Stimulated activated CD8-positive, alpha-beta memory T cell treated with anti-CD3 and anti-CD28 coated beads, Interleukin-12 subunit alpha, Interleukin-12 subunit beta, amount 100 ng/mL, for 24 hours (primary cell): ENCODE measurements at regions not wholly inside any gene's neighbourhood (a gene's known extent, or its start where the extent isn't known, plus 50 kb on each side); places are given as distances from the start of the nearest gene placed in this dataset.

Experiments
- DNase-seq: peaks from one replicate; pipeline ENCODE4 v3.0.0-alpha.2; 2020; ENCODE audit errors: extremely low read depth

DNA sequence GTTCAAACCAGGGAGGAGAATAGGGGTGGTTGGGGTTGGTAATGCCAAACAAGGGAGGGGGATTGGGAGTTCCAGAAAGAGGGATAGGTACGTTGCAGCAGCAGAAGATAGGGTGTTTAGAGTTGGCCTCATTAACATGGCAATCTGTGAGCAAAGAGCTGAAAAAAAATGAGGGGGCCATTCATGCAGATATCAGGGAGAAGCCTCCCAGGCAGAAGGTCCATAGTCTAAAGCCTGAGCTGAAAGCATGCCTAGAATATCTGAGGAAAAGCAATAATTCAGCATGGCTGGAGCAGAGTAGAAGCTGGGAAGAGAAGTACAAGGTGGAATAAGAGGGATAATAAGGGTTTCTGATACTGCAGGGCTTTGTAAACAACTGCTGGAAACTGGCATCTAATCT, 550.9 kb upstream of the LCORL start:
- DNase-seq = no peak

DNA sequence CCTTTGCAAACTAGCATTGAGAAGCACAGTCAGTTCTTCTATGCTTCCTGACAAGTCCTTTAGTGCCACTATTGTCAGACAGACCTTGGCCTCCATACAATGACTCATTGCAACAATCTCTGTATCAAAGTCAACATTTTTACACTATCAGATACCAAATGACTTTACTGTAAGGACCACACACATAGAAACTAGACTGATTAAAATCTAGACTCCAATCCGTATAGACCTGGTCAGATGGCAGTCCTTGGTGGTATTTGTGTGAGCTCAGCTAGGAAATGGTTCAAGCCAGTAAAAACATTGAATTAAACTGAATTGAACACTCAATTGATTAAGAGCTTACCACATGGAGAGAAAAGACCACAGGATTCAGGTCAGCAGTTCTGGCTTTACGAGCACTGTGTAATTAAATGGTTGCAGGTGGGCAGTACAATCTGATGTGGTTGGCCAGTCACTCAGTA, 549.8 kb upstream of the LCORL start:
- DNase-seq = no peak

DNA sequence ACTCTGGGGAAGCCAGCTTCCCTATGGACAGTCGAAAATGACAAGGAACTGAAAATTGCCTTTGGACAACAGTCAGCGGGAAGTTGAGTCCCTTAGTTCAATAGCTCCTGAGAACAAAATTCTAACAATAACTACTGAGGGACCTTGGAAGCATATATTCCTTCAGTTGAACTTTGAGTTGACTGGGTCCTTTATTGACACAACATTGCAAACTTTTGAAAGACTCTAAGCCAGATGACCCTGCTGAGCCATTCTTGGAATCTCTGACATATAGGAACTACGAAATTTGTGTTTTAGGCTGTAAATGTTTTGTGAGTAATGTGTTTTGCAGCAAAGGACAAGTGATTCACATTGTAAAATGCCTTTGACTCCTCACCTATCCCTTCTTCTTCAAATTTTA, 548.8 kb upstream of the LCORL start:
- DNase-seq = no peak

DNA sequence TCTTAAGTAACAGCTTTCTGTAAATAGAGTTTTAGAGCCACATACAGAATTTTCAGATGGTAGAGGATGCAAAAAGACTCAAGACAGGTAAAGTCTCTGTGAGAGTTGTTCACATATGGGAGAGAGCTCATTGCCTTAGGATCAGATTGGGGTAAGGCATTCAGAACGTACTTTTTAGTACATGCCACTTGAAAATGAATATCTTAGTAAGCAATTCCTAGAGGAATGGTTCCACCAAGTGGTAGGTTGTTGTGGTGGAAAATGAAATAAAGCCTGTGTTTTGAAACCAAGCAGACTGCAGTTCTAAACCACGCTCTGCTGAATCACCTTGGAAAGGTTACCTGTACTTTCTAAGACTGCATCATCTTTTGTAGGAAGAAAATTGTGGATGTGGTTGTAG, 547.0 kb upstream of the LCORL start:
- DNase-seq = no peak

DNA sequence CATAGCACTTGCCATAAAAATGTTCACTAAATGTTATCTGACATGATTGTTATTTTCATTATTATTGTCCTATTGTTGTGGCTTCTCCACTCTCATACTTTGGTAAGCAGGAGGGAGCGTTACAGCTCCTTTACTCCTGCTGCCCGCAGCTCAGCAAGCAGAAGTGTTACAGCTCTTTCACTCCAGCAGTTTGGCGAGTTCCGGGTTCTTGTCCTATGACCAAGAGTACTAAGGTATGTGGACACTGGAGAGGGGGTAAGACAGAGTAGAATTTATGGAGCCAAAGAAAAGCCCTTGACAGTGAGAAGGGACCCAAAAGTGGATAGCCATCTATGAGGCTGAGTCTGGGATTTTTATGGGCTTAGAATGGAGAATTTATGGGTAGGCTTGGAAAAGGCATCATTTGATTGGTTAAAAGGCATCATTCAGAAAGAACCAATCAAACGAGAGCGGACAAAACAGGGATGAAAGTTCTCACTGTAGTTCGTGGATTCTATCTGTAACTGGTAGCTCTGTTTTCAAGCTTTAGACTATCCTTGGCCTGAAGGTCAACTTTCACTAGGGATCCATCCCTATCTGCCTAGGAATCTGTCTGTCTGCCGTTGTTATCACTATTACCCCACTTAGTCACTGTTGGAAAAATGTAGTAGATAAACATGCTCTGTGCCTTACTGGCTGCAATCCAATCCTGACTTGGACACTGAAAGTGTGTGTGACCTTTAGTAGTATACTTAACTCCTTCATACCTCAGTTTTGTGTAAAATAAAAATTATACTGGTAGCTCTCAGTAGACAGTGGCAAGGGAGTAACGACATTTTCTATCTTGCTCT, 545.6 kb upstream of the LCORL start:
- no peak for DNase-seq

DNA sequence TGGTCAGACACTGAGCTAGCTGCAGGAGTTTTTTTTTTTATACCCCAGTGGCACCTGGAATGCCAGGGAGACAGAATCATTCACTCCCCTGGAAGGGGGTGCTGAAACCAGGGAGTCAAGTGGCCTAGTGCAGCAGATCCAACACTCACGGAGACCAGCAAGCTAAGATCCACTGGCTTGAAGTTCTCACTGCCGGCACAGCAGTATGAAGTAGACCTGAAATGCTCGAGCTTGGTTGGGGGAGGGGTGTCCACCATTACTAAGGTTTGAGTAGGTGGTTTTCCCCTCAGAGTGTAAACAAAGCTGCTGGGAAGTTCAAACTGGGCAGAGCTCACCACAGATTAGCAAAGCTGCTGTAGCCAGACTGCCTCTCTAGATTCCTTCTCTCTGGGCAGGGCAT, 537.9 kb upstream of the LCORL start:
- no peak for DNase-seq

DNA sequence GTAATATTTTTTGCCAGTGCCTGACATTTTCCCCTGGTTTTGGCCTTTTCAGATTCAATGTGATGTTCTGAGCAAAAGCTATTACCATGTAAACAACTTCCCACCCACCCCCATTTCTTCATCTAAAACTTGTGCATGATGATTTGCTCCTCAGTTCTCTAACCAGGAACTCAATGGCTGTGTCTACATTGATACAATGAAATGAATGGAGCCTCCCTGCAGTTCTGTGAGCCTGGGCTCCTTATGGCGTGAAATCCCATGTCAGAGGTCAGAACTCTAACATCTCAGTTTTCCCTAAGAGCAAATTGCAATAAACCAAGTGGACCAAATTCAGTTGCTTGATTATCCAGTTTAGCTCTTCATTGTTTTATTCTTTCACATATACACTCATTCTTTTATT, 534.8 kb upstream of the LCORL start:
- no peak for DNase-seq

DNA sequence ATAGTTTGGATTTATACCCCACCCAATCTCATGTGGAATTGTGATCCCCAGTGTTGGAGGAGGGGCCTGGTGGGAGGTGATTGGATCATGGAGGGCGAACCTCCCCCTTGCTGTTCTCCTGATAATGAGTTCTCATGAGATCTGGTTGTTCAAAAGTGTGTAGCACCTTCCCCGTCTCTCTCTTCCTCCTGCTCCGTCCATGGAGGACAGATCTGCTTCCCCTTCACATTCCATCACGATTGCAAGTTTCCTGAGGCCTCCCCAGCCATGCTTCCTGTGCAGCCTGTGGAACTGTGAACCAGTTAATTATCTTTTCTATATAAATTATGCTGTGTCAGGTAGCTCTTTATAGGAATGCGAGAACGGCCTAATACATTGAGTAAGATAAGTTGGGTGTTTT, 518.8 kb upstream of the LCORL start:
- no peak for DNase-seq

DNA sequence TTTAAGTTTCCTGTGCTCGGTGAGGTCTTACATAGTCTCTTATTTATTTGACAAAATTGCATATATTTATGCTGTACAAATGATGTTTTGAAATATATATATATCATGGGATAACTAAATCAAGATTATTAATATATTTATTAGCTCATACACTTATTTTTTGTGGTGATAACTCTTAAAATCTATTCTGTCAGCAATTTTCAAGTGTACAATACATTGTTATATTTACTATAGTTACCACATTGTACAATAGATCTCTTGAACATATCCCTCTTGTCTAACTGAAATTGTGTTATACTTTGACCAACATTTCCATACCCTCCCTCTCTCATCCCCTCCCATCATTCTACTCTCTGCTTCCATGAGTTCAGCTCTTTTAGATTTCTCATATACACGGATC, 516.6 kb upstream of the LCORL start:
- DNase-seq = no peak

DNA sequence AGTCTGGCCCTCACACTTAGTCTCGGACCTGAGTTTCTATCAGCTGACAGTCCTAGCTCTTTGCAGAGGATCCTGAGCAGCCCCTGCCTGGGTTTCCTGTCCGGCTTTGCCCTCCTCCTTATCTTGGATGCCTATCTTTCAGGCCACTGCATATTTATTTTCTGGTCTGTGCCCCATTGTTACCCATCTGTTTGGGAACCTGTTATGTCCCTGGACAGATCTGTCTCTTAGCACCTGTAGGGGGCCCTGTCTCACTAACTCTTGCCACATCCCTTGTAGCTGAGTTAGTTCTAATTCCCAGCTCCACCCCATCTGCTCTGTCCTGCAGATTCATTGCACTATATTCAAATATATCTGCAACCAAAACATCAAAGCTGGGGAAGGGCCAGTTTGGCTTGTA, 514.9 kb upstream of the LCORL start:
- DNase-seq = no peak

DNA sequence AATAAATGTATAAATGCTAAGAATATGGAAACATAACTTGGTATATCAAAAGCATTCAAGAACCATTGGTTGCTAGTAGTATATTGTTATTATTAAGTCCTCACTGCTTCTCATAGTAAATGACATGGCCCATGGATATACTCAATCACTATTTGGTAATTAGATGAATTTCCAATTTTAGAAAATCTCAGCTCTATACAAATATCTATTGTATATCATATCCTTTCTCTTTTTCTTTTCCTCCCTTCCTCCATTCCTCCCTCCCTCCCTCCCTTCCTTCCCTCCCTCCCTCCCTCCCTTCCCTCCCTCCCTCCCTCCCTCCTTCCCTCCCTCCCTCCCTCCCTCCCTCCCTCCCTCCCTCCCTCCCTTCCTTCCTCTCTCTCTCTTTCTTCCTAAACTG, 514.4 kb upstream of the LCORL start:
- no peak for DNase-seq

DNA sequence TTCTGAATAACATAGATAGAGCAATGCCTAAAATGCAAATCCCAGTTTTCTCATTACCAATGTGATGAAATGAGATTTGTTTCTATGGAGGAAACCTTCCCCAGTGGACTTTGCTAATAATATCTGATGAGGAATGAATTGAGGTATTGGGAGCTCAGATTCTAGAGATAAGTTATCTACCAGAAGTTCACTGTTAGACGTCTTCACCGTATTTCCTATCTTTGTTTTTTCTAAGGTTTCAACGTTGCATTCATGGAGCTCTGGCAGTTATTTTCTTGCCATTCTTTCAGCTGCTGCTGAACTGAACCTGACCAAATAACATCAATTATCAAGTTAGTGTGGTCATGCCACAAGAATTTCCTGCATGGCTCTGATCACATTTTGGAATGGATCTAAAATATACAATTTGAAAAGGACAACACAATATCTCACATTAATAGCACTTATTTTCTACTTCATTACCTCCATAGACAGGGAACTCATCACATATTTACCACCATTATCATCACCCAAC, 511.8 kb upstream of the LCORL start:
- no peak for DNase-seq

DNA sequence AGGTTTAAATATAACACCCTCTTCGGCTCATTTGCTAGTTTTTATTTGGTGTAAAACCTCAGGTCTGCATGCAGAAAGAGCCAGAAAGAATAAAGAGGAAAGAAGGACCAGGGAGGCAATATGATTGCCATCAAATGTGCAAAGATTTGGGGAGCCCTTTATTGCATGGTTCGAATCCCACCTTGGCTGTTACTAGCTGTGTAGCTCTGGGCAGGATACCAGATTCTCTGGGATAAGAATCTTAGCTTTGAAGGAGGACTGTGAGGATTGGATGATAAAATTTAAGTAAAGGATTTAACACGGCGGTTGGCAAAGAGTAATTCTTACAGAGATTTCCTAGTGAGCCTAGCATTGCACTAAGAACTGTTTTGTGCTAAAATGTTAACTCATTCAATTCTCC, 510.2 kb upstream of the LCORL start:
- no peak for DNase-seq

DNA sequence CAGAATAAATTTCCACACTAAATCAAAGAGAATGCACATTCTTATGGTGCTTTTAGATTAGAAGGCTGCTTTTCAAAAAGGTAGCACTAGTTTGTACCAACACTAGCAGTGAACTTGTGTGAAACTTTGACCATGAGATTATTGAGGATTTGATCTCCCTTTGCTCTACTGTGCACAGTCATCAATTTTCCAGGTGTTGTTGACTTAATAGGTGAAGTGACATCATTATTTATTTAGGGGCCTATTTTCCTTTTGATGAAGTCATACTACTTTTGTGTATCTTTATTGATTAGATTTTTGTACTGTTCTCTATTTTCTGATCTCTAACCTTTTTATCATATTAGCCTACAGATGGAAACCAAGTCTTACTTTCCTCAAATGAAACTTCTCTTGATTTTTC, 507.9 kb upstream of the LCORL start:
- no peak for DNase-seq

DNA sequence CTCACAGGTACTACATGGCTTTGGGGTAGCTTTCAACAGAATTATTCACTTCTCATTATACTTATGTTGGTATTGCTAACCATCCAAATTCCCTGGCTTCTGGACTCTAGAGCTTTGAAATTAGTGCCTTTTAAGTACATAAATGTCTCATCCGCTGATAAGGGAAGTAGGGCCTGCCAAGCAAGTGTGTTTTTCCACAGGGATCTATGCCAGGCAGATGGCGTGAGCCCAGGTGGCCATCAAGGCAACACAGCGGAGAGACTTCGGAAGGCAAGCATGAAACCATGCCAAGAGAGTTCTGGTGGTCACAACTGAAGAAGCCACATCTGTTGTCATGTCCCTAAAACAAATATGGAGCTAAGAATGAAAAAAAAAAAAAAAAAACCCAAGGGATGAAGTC, 503.1 kb upstream of the LCORL start:
- no peak for DNase-seq

DNA sequence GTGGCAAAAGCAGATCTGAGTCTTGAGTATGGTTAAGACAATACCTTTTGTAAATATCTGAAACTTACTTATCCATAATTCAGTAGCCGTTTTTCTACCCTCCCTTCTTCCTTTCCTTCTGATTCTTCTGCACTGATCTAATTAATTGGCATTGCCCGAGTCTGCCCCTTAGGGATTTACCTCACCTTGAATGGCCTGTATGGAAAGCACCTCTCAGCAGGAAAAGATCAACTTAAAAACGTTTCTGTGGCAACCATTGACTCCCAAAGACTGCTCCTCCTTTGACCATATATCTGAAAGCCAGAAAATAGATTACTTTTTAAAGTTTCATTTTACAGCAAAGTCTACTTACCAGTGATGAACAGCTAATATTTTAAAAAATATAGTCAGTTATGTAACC, 496.5 kb upstream of the LCORL start:
- DNase-seq = no peak

DNA sequence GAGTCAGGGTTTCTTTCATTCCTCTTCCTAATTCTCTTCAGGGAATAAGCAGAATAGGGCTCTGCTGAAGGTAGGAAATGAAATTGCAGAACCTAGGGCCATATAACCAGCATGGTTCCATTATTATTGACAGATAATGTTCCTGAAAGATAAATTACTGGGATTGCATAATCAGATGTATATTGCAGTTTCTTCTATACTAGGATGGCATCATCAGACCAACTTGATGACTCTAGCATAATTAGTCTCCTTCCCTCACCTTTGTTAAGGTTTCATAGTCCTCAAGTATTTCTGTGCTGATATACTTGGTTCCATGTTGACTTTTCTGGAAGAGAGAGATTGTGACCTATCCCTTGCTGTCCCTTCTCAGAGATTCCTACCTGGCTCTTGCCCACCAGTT, 492.3 kb upstream of the LCORL start:
- DNase-seq = no peak

DNA sequence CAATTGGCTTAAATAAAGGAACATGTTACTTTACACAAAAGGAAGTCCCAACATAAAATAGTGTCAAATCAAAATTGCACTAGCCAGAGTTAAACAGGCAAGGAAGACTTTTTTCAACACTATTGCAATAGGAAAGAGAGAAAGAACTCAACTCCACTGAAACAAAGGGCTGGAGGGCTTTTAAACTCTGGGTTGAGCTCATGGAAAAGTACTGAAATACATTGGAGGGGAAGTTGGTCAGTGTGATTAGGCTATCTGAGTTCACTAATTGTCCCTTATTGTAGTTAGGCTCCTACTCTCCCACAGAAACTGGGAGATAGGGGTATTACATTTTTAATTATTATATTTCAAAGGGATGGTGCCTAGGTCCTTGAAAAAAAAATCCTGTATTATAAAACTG, 491.2 kb upstream of the LCORL start:
- DNase-seq = no peak

DNA sequence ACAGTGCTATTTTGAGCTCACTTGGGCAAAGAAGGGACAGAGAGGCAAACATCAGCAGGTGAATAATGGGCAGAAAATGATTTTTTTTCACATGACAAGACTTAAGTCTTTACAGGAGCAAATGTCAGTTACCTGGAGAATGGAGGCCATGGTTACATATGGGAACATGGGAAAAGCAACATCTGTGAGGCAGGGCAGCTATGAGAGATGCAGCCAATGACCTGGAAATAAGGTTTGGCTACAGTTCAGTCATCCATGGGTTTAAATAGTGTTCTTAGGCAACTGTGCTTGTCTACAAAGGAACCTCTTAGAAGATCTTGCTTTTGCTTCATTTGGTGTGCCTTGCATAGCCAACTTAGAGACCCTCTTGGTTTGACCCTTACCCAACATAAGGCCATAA, 490.2 kb upstream of the LCORL start:
- DNase-seq = no peak

DNA sequence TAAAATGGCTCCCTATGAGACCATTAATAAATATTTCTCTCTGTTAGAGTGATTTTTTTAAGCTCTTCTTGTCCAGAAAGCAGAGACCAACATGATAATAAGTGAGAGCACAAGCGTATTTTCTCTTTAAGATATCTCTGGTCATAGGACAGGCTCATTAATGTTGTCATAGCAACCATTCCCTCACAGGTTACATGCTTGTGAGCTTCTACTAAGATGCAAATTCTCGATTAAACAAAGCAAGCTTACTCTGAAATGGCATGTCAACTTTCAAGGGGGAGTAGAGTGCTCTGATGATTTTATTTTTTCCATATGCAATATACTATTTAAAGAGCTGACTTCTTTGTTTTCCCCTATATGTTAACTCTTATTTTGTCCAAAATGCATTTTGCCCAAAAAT, 487.2 kb upstream of the LCORL start:
- DNase-seq = no peak

DNA sequence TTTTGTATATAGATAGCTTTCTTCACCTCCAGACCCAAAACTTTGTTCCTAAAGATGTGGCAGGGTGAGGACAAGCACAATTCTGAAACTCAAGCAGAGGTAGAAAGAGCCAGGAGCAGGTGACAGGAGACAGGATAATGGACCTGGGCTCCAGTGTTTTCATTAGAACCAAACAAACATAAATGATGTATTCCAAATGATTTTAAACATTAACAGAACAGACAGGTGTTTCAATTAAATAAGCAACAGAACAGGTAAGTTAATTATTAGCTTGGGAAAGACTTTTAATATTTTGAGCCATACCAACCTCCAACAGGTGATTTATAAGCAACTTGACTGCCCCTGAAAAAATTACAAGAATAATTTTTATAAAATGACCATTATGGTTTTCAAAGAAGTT, 459.4 kb upstream of the LCORL start:
- DNase-seq = no peak

DNA sequence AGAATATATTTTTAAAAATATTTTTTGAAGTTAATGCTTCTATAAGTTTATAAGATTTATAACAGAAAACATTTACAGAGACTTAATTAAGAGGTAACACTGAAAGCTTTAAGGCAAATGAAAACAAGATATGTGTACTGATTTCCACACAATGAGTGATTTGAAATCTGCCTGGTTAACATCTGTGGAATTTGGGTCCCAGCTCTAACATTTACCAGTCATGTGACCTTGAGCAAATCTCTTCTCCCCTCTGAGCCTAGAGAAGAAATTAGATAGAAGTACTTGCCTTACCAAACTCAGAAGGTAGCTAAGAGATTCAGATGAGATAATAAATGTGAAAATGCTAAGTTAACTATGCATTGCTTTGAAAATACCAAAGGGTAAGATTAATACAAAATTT, 458.8 kb upstream of the LCORL start:
- DNase-seq = no peak

DNA sequence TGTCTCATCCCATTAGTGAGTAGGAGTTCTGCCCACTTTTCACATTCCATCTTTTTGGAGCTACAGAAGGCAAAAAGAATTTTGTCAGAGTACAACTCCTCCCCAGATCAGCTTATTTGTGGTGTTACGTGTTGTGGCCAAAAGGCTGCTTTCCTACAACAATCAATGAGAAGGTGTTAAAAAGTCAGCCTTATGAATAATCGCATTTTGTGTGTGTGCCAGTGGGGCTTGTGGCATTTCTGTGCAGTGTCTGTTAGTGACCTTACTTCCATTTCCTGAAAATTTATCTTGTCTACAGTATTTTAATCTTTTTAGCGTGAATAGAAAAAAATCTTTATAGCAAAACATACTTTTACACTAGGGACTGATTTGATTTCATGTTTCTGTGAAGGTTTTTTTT, 458.3 kb upstream of the LCORL start:
- no peak for DNase-seq

DNA sequence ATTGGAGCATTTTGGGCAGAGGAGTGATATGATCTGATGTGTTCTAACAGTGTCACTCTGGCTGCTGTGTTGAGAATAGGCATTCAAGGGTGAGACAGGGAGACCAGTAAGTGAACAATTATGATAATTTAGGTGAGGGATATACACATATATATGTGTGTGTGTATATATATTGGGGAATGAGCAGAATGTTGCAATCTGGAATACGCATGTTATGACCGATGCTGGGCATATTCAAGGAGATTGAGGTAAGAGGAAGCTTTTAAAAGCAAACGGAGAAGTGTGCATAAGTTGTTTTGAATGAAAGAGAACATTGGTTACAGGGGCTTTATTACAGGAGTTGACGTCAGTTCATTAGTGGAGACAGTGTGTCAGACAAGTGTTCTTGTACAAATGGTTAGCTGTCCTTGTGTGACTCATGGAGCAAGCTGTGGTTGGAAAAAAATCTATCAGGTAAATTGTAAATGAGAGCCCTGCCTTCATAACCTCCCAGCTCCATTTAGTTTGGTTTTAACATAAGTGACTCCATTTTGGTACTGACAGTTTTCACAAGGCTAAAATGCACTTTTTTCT, 442.5 kb upstream of the LCORL start:
- no peak for DNase-seq
